ENCODE measurements at regions not wholly inside any gene's neighbourhood (a gene's known extent, or its start where the extent isn't known, plus 50 kb on each side); places are given as distances from the start of the nearest gene placed in this dataset.

- H3K27ac Mint-ChIP-seq (ENCODE audit: unreplicated experiment): no peak overlapping the region
- H3K4me3 Mint-ChIP-seq (ENCODE audit: unreplicated experiment): no peak overlapping the region
- no peaks in the 10 kb centered on the region for H3K4me1 Mint-ChIP-seq (ENCODE audit: unreplicated experiment)
- no peaks in the 10 kb centered on the region for H3K36me3 Mint-ChIP-seq (ENCODE audit: unreplicated experiment)
- no peak for DNase-seq (ENCODE audit: extremely low spot score, unreplicated experiment)
- H3K9me3 Mint-ChIP-seq (ENCODE audit: unreplicated experiment): no peaks in the 10 kb centered on the region
- TF ChIP-seq CTCF (IDR thresholded peaks at IDR 0.05): no peak
- H3K27me3 Mint-ChIP-seq (ENCODE audit: unreplicated experiment): no peaks in the 10 kb centered on the region
These were observed 567.2 kb upstream of the MEF2C start for GRCh38 chr5:89450149-89450538.

- TF ChIP-seq CTCF (IDR thresholded peaks at IDR 0.05): no peak
- Mint-ChIP-seq H3K27ac (ENCODE audit: unreplicated experiment) (no peak overlapping the region), H3K4me1 (ENCODE audit: unreplicated experiment) (no peaks in the 10 kb centered on the region), H3K36me3 (ENCODE audit: unreplicated experiment) (no peaks in the 10 kb centered on the region), H3K27me3 (ENCODE audit: unreplicated experiment) (no peaks in the 10 kb centered on the region), H3K9me3 (ENCODE audit: unreplicated experiment) (no peaks in the 10 kb centered on the region), H3K4me3 (ENCODE audit: unreplicated experiment) (no peak overlapping the region)
- no peak for DNase-seq (ENCODE audit: extremely low spot score, unreplicated experiment)
These were observed 566.6 kb upstream of the MEF2C start for GRCh38 chr5:89449392-89450148.

- Mint-ChIP-seq H3K4me3 (ENCODE audit: unreplicated experiment) (no peak overlapping the region), H3K27ac (ENCODE audit: unreplicated experiment) (no peak overlapping the region), H3K4me1 (ENCODE audit: unreplicated experiment) (peaks cover 3% of the 10 kb centered on the region), H3K36me3 (ENCODE audit: unreplicated experiment) (no peaks in the 10 kb centered on the region), H3K27me3 (ENCODE audit: unreplicated experiment) (no peaks in the 10 kb centered on the region), H3K9me3 (ENCODE audit: unreplicated experiment) (no peaks in the 10 kb centered on the region)
- no peak for TF ChIP-seq CTCF (IDR thresholded peaks at IDR 0.05)
- DNase-seq (ENCODE audit: extremely low spot score, unreplicated experiment): no peak
These were observed 564.0 kb upstream of the MEF2C start for GRCh38 chr5:89447027-89447426.

- H3K4me3 Mint-ChIP-seq (ENCODE audit: unreplicated experiment): no peak overlapping the region
- no peak for DNase-seq (ENCODE audit: extremely low spot score, unreplicated experiment)
- H3K27ac Mint-ChIP-seq (ENCODE audit: unreplicated experiment): no peak overlapping the region
- no peaks in the 10 kb centered on the region for H3K27me3 Mint-ChIP-seq (ENCODE audit: unreplicated experiment)
- peaks cover 3% of the 10 kb centered on the region for H3K4me1 Mint-ChIP-seq (ENCODE audit: unreplicated experiment)
- H3K36me3 Mint-ChIP-seq (ENCODE audit: unreplicated experiment): no peaks in the 10 kb centered on the region
- TF ChIP-seq CTCF (IDR thresholded peaks at IDR 0.05): no peak
- no peaks in the 10 kb centered on the region for H3K9me3 Mint-ChIP-seq (ENCODE audit: unreplicated experiment)
These were observed 562.2 kb upstream of the MEF2C start for GRCh38 chr5:89445106-89445745.

- H3K4me3 Mint-ChIP-seq (ENCODE audit: unreplicated experiment): no peak overlapping the region
- DNase-seq (ENCODE audit: extremely low spot score, unreplicated experiment): no peak
- TF ChIP-seq CTCF (IDR thresholded peaks at IDR 0.05): no peak
- no peaks in the 10 kb centered on the region for H3K36me3 Mint-ChIP-seq (ENCODE audit: unreplicated experiment)
- H3K27me3 Mint-ChIP-seq (ENCODE audit: unreplicated experiment): no peaks in the 10 kb centered on the region
- H3K27ac Mint-ChIP-seq (ENCODE audit: unreplicated experiment): no peak overlapping the region
- peaks cover 3% of the 10 kb centered on the region for H3K4me1 Mint-ChIP-seq (ENCODE audit: unreplicated experiment)
- no peaks in the 10 kb centered on the region for H3K9me3 Mint-ChIP-seq (ENCODE audit: unreplicated experiment)
These were observed 561.1 kb upstream of the MEF2C start for GRCh38 chr5:89444088-89444487.
